HPDE6-E6E7 (cell line): ENCODE measurements at regions not wholly inside any gene's neighbourhood (a gene's known extent, or its start where the extent isn't known, plus 50 kb on each side); places are given as distances from the start of the nearest gene placed in this dataset.
"Not testable (repeated sequence)": the region's sequence is repeated elsewhere in the genome, so short reads cannot be mapped to it uniquely, and the experiment has no call there.

Experiments used
- DNase-seq: peaks from one replicate; pipeline ENCODE4 v3.0.0; 2011; ENCODE audit warnings: missing footprints; ENCODE audit errors: extremely low spot score

DNA sequence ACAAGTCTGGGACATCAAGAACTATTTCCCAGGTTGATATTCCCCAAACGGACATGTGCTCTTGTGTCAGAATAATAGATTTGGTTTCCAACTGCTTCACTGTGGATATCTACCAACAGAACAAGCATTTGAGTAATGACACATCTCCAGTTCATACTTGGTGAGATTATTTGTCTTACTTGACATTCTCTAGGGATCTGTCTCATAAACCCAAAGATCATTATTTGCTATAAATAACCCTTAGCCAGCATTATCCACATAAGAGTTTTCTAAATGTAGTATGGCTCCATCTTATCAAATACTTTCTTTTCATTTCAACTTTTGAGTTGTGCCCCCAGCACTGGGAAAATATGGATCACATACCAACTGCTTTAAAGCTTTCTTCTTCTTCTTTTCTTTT lies 1063.9 kb upstream of the CDH18 start:
- DNase-seq = no peak

DNA sequence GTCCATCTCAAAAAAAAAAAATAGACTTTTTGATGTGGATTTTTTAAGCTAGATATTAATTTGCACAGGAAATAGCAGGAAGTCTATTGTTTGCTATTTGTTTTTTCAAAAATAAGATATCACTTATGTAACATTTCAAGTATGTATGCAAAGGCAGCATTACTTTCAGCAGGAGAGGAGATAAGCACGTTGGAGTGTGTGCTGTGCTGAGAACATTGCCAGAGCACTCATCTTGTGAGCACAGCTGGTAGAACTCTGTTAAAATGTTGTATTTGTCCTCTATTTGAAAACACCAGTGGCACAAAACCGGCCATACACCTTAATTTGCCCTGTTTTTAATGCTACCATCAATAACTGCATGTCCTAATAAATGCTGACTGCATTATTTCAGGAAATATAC lies 1061.9 kb upstream of the CDH18 start:
- DNase-seq = no peak

DNA sequence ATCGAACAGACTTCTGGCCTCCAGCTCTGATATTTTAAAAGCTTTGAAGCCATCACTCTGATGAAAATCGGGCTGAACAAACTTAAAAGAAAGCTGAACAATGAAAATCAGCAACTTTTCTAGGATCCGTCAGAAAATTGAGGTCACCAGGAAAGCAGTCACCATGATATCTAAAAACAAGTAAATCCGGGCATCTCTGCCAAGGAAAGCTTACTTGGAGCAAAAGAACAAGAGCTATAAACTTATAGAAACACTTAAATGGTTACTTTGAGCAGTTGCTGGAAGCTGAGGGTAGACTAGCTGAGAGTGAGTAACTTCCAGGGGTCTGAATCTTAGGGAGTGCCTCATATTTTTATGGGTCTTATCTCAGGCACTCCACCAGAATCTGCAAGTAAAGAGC lies 1043.0 kb upstream of the CDH18 start:
- DNase-seq = no peak

DNA sequence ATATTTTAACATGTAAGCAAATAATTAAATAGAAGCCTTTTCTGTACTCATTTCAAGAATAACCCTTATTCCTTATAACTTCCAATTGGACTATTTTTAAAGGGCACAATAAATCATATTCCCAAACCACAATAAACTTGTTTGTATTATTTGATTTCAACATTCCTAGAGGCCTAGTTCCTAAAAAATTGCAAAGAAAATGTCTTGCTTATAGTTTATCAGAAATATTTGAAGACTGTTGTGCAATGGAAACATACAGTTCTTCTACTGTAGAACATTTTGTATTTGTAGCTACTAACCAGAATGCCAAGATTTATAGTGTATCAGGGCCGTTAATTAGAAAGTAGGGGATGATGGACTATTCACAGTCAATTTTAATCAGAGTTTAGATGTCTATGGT lies 1037.0 kb upstream of the CDH18 start:
- no peak for DNase-seq

DNA sequence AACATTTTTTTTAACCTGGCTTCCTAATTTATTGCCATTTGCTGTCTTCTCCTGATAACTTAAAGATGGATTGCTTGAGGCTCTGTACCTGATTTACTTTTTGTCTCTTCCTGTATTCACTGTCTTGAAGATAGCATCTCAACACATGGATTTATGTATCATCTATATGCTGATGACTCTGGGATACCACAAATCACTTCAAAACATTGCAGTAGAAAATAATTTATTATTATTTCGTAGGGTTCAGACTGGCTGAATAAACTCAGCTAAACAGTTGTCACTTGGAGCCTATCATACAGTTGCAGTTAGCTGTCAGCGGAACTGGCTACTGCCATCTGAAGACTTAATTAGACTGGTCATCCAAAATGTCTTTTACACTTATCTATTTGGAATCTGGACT lies 1025.2 kb upstream of the CDH18 start:
- DNase-seq = no peak

DNA sequence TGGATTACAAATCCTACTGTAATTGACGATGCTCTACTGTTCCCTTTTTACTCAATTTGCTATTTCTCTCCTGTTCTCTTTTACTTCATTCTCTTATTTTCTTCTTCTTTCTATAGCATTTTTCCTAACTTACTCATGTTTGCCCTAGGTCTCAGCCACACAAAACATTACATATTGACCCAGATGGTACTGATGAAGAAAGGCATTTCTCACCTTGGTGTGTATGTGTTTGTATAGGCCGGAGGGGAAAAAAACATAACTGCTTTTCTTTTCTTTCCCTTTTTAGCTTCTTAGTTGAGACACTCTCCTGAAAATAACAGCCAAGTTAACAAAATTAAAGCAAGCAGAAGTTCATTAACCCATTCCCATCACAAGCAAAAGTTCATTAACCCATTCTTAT lies 1019.8 kb upstream of the CDH18 start:
- DNase-seq = no peak

DNA sequence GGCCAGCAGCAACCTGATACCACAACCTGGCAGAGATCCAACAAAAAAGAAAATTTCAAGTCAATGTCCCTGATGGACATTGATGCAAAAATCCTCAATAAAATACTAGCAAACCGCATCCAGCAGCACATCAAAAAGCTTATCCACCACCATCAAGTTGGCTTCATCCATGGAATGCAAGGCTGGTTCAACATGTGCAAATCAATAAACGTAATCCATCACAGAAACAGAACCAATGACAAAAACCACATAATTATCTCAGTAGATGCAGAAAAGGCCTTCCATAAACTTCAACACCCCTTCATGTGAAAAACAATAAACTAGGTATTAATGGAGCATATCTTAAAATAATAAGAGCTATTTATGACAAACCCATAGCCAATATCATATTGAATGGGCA lies 1000.9 kb upstream of the CDH18 start:
- not testable (repeated sequence) for DNase-seq

DNA sequence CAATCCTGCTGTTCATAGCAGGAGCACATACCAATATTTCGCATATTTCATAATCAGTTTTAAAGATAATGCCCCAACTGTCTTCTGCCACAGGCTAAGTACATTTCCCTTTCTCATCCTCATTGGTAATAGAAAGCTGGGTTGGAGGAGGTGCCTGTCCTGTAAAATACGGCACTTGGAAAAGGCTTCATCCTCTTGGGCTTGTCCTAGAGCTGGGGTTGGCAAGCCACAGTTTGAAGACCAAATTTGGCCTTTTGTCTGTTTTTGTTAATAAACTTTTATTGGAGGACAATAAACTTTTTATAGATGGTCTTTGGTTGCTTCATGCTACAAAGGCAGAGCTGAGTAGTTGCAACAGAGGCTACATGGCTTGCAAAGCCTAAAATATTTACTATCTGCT lies 997.8 kb upstream of the CDH18 start:
- no peak for DNase-seq

DNA sequence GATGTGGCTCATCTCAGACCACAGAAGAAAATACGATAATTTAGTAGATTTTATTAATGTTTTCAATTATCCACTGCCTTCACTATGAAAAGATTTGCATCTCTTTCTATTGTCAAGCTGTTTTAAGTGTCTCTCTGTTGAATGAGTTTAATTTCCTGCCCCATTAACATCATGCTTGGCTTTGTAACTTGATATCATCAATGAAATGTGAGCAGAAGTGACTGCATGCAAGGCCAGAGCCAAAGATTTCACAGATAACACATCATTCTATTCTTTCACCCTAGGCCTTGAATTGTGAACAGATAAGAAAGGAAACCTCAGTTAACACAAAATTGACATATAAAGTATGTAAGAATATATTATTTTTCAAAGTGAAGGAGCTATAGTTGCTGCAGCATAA lies 986.4 kb upstream of the CDH18 start:
- no peak for DNase-seq

DNA sequence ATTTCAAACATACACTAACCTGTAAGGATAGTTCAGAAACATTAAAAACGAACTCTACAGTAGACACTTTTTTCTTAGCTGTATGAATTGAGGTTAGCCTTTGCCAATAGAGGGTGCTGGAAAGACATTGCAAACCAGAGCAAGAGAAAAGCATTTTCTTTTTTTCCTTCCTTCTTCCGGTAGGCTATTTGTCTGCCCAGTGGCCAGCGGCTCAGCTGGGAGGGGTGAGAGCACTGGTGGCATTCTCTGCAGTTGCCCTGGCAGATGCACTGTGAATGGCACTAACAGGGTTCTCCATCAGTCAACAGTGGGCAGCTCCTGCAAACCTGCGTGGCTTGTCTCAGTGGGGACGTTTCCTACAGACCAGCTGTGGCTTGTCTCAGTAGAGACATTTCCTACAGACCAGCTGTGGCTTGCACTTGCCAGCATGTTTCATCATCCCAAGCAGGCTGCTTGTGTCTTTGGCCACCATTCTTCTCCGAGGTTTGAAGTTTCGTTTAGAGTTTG lies 984.5 kb upstream of the CDH18 start:
- peak; percentile 32 for DNase-seq

DNA sequence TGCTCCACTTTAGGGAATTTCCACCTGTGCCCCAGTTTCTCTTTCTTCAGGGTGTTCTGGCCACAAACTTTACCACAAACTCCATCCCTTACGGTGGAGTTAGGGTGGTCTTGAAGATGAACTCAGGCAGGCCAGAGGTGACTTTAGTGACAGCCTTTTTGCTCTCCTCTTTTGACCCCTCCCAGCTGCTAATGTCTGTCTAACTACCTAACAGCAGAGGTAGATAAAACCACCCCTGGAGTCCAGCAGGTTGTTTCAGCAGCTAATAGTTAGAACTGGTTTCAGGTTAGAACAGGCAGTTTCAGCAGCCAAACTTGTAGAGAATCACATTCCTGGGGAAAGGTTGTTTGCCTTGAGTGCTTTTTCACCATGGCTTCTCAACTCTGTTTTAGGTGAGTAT lies 971.3 kb upstream of the CDH18 start:
- DNase-seq = no peak

DNA sequence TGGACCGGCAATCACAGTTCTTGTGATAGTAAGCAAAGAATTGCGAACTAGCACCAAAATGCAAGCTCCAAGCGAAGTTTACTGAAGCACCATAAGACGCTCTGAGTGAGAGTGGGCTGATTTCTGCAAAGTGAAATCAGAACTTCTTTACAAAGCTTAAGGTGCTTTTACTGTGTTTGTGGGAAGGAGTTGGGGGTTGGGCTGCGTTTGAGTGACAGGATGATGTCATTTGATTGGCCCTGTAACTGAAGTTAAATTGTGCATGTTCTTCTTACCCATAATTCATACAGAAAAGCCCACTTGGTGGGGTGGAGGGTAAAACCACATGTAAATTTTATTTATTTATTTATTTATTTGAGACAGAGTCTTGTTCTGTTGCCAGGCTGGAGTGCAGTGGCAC lies 970.6 kb upstream of the CDH18 start:
- no peak for DNase-seq

DNA sequence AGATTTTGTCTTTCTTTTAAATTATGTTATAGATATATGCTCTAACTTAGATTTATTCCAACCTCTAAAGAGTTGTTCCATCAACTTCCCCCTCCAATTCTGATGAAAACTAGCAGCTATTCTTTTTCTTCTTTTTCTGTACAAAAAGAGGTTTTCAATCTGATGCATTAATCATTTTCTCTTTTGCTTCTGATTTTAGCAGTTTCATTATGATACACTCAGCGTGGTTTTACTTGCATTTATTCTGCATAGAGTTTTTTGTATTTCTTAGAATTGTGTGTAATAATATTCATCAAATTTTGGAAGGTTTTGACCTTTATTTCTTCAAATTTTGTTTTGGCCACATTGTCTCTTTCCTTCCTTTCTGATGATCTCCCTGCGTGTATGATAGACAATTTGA lies 968.1 kb upstream of the CDH18 start:
- no peak for DNase-seq

DNA sequence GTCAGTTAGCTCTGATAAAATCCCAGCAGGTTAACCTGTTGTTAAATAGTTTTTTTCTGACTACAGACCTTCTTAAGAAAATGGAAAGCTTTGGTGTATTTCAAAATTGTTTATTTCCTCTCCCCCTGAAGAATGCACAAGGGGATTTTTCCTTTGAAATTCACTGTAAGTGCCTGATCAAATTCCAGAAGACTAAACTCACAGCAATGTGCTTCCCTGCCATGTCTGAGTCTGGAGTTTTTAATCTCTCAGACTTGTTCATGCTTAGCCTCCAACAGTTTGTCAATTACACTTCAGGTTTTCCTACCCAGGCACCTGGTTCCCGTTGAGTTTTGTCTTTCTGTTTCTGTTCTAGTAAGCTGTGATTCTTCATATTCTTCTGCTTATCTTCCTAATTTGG lies 961.6 kb upstream of the CDH18 start:
- DNase-seq = no peak

DNA sequence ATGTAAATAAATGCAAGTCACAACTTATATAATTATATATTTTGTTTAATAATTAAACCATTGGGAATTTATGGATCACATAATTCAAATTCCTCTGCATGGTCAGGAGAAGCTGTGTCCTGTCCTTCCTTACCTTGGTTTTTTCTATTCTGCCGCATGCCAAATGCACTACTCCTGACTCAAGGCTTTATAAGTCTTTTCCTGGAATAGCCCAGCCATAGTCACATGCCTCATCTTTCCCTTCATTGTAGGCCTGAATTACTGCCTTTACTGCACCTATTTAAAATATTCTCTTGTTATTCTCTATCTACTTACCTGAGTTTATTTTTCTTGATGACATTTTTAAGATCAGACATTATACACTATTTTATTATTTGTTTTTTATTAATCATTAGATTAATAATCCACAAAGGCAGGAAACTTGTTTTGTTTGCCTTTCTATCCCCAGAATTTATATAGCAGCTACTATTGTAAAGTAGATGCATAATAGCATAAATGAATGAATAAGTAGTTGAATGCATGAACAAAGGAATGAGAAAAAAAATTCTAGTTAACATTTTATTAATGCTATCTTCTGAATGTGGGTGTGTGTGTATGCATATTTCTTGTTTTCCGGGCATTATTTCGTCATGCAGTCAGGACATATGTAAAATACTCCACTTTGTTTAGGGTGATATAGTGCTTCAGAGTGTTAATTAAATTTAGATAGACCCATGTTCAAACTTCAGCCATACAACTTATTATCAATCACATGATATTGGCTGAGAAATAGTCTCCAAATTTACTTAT lies 955.4 kb upstream of the CDH18 start:
- DNase-seq = not testable (repeated sequence)

DNA sequence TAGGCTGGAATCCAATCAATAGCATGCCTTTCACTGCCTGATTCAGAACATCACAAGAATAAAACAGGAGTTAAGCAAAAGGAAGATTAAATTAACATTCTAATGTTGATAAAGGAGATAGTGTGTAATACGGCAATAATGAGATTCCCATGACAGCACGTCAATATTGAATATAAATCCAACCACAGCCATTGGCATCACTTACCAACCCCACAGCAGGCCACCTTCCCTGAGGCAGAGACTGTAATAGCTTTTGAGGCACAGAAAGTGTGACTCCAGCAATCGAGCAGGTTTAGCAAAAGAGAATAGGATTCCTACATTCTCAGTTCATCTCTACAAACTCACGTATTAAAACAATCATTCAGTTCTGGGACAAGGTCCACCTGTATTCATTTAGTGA lies 954.6 kb upstream of the CDH18 start:
- DNase-seq = not testable (repeated sequence)

DNA sequence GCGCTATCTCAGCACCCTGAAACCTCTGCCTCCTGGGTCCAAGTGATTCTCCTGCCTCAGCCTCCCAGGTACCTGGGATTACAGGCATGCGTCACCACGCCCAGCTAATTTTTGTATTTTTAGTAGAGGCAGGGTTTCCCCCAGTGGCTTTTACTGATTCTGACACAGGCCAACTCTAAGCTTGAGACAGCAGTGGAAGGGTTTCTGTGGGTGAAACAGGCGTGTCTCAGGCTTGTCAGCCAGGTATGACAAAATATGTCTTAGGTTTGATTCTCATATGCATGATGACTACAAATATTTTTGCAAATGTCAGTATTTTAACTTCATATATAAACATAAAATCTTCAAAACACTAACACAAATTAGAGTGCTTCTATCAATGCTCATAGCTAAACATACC lies 952.8 kb upstream of the CDH18 start:
- not testable (repeated sequence) for DNase-seq

DNA sequence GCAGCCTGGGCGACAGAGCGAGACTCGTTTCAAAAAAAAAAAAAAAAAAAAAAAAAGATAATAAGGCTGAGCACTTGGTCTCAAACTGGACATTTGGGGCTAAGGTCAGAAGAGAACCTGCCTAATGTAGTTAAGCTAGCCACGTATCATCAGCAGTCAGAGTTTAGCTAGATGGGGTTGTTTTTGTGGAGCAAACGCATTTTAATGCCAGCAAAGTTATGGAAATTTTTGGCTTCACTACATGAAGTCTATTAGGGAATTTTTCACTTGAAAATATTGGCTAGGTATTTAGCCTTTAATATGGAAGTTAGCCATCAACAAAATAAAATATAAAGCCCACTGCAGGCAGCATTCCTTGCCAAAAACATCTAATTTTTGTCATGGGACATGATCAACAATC lies 902.9 kb upstream of the CDH18 start:
- not testable (repeated sequence) for DNase-seq

DNA sequence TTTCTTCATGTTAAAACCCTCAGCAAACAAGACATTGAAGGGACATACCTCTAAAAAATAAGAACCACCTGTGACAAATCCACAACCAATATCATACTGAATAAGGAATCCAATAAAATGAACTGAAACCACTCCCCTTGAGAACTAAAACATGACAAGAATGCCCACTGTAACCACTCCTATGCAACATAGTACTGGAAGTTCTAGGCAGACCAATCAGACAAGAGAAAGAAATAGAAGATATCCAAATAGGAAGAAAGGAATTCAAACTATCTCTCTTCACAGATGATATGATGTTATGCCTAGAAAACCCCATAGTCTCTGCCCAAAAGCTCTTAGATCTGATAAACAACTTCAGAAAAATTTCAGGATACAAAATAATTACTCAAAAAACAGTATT lies 887.7 kb upstream of the CDH18 start:
- not testable (repeated sequence) for DNase-seq

DNA sequence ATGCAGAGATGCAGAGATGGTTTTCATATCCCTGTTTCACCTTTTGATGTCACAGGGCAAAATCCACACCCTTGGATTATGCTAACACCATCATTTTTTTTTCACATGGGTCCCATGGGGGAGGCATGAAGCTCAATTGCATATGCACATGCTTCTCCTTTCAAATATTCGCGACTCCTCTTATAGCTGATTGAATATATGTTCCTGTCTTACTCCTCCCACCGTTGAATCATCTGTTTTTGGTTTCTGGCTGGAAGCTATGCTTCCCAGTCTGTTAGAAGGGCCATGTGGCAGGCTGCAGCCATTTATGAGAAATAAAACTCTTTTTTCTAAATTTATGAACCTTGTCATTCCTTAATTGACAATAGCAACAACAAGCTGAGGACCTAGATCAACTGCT lies 877.9 kb upstream of the CDH18 start:
- DNase-seq = not testable (repeated sequence)

DNA sequence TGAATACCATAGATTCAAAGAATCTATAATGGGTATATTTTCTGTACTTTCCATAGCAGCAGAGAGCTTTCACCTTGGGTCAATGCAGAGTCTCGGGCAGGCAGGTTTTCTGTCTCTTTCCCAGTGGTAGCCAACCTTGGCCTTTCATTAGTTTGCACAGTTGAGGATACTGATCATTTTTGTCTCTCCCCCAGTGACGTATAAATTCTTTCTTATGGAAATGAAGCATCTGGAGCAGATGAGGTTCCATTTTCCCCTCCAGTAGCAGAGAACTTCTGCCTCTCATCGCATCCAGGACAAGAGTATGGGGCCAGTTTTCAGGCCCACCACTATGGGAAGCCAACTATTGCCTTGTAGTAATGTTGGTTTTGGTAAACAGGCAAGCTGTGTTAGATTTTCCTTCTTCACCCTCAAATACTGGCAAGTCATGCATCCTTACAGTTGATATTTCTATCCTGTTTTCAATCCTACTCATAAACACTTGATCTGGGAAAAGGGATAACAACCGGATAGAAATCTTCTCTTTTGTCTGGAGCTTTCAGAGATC lies 845.2 kb upstream of the CDH18 start:
- DNase-seq = peak; percentile 0

DNA sequence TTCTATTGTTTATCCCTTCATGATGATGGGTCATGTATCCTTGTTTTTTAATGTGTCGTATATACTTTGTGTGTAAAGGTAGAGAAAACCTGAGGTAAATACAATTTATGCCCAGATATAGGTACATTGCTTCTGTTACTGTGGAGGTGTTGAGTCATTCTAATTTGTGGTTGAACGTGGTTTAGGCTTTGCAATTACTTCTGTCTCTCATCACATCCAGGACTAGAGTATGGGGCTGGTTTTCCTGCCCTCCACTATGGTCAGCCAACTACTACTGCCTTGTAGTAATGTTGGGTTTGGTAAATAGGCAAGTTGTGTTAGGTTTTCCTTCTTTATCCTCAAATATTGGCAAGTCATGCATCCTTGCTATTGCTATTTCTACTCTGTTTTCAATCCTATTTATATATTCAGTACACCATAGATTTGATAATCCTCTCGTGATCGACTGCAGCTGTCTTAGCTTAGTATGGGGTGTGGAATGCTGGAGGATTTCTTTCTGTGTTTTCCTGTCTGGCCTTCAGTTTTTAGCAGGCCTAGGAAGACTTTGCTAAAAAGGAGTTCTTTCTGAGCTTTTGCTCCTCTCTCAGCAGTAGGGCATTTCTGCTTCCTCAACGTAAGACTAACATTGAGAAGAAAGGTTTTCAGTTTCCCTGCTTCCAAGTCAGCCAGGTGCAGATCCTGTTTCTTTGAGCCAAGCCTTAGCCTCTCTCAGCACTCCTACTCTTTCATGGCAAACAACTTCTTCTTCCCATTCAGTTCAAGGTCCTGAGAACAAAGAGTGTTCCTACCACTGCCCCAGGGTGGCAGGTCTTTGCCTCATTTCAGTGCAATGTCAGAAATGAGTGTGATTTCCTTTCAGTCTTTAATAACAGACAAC lies 844.4 kb upstream of the CDH18 start:
- DNase-seq = peak; percentile 0

DNA sequence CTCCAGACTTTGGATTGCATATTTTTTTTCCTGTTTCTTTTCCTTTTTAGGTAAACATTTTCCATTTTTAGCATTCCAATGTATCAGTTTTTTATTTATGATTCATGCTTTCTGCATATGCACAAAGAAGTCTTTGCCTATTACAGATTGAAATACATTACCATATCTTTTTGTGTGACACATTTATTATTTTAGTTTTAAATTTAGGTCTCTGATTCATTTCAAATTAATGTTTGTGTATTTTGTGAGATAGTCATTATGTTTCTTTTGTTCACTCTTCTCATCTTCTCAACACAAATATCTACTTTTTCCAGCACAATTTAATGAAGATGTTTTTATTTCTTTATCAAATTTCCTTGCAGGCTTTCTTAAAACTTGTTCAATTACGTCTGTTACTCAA lies 838.0 kb upstream of the CDH18 start:
- not testable (repeated sequence) for DNase-seq
